Right cardiac atrium (tissue), 5 donors: ENCODE measurements at regions not wholly inside any gene's neighbourhood (a gene's known extent, or its start where the extent isn't known, plus 50 kb on each side); places are given as distances from the start of the nearest gene placed in this dataset.
A peak's percentile ranks its signal among the peaks of the same experiment; 100 is the strongest.

Source experiments
- ATAC-seq, 2 donors: fragments of 200-7000 bp; cut with Tn5 transposase; one replicate each; pipeline versions ENCODE4 v1.8.0 to v1.9.1; 2020; ENCODE audit warnings: moderate library complexity in 2 of 2, mild to moderate bottlenecking in 1 of 2
- DNase-seq, 3 donors: peaks; one replicate each; pipeline ENCODE4 v3.0.0-alpha.2; 2020
- H3K27ac ChIP-seq: one replicate; pipeline ENCODE4 v1.5.1; 2013; ENCODE audit warnings: mild to moderate bottlenecking, low read length, control low read depth, moderate library complexity
- H3K27me3 ChIP-seq: one replicate; pipeline ENCODE4 v1.6.1; 2013; ENCODE audit not compliant: control insufficient read depth, insufficient read depth
- H3K4me1 ChIP-seq: one replicate; pipeline ENCODE4 v1.6.1; 2013; ENCODE audit warnings: low read length; ENCODE audit not compliant: control insufficient read depth, insufficient read depth
- H3K4me3 ChIP-seq: one replicate; pipeline ENCODE4 v1.5.1; 2013; ENCODE audit warnings: low read length, control low read depth
- H3K9me3 ChIP-seq: one replicate; pipeline ENCODE4 v1.6.1; 2013; ENCODE audit warnings: low read length; ENCODE audit not compliant: control insufficient read depth
- WGBS: extraction: QIAGEN DNeasy Blood & Tissue Kit; methylation state at CpG from one replicate; pipeline ENCODE4 v1.1.7; 2013; 5-methylcytosine and 5-hydroxymethylcytosine counted together
- intact Hi-C, 4 donors: fragments of 100-400 bp; cut with DNase I; formaldehyde crosslinking; loops; one replicate each; pipeline versions ENCODE4 v1.11.0 to v1.14.0; 2022 to 2023
- donor health status: healthy with polysubstance abuse.
- donor health status: DM: no; HTN: yes; CAD: no.
- donor health status: DM: no; HTN: no; CAD: no.
- donor health status: DM: no; HTN: yes; CAD: no; lungs with severe emphysema.
- donor health status: DM: yes; HTN: yes; CAD: no.

DNA sequence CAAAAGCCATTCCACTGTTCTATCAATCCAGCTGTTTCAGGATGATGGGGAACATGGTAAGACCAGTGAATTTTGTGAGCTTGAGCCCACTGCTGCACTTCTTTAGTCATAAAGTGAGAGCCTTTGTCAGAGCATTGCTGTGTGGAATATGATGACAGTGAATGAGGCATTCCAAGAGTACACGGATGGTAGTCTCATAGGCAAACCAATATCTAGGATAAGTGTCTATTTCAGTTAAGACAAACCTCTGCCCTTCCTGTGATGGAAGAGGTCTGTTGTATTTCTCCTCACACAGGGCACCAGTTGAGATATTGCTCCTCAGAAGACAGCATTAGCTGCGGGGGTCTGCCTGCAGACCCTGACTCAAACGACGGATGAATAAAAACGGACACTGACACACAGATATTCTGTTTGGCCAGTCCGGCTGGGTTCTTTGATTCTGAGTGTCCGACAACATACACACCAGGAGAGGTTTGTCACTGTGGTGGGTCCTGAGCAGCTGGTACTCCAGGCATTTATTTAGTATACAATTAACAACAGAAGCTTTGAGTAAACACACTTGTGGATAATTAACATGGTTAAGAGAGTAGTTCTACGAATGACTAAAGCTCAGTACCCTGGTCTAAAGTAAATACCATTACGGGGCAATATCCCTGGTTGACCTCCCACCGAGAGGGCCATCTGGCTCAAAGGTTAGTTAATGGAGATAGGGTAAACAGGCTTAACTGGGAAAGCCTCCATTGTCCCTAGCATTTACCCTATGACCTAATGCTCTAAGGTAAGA lies 121.7 kb downstream of the ZNF280B start:
- no peak overlapping the region for H3K27ac ChIP-seq
- H3K9me3 ChIP-seq = no peaks in the 10 kb centered on the region
- no peaks in the 10 kb centered on the region for H3K4me1 ChIP-seq
- no peaks in the 10 kb centered on the region for H3K27me3 ChIP-seq
- H3K4me3 ChIP-seq = no peak overlapping the region
- no peak for ATAC-seq
- no peak for DNase-seq
- intact Hi-C loops = no loop called here
- 59% methylated on average over 10 of the region's 10 CpGs for WGBS

DNA sequence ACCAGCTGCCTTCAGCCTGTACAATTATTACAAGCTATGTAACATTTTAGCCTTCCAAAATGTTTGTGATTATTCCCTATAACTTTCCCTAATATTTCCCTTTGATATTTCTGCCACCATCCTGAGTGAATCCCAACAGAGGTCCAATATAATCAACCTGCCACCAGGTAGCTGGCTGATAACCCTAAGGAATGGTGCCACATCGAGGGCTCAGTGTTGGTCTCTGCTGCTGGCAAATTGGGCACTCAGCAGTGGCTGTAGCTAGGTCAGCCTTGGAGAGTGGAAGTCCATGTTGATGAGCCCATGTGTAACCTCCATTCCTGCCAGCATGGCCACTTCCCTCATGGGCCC lies 121.2 kb downstream of the ZNF280B start:
- Histone ChIP-seq H3K4me1 (no peaks in the 10 kb centered on the region), H3K27ac (no peak overlapping the region), H3K27me3 (no peaks in the 10 kb centered on the region), H3K4me3 (no peak overlapping the region), H3K9me3 (peaks cover 3% of the 10 kb centered on the region)
- DNase-seq = no peak
- ATAC-seq = no peak
- intact Hi-C loops = no loop called here
- 43% methylated on average over 1 of the region's 1 CpG for WGBS

DNA sequence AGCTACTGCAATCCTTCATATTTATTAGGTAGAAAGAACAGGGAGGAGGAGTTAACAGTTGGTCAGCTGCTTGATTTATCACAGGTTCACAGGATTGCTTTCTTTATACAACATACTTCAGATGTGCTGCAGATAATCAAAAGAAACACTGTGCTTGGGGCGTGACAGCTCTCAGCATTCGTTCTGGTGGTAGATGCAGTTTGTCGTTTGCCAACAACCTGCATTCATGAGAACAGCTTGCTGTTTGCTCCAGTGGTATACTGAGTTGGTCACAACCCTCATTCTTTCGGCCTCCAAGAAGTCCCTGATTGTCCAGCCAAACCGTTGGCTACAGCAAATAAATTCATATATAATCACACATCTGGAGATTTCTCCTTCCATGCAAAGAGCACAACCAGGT lies 120.5 kb downstream of the ZNF280B start:
- no peak for DNase-seq
- 76% methylated on average over 5 of the region's 5 CpGs for WGBS
- ATAC-seq = no peak
- peaks cover 3% of the 10 kb centered on the region for H3K9me3 ChIP-seq
- H3K4me3 ChIP-seq = no peak overlapping the region
- no peaks in the 10 kb centered on the region for H3K27me3 ChIP-seq
- no peak overlapping the region for H3K27ac ChIP-seq
- intact Hi-C loops = no loop called here
- no peaks in the 10 kb centered on the region for H3K4me1 ChIP-seq

DNA sequence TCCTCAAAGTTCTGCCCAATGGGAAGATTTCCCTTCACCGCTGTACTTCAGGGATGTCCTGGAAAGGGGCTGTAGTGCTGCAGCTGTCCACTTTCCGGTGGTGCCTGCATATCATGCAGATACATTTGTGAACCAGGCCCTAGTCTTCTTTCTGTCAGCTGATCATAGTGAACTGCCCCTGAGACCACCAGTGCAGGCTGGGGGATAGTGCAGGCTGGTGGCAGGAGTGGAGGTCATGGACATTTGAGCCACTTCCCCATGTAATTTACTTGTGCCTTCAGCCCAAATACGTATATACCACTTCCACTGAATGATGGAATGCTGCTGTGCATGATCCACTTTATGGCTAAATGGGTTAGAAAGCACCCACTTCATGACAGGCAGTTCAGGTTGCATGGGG lies 120.0 kb downstream of the ZNF280B start:
- Histone ChIP-seq H3K27me3 (no peaks in the 10 kb centered on the region), H3K4me1 (no peaks in the 10 kb centered on the region), H3K27ac (no peak overlapping the region), H3K4me3 (no peak overlapping the region), H3K9me3 (peaks cover 3% of the 10 kb centered on the region)
- WGBS = 81% methylated on average over 3 of the region's 3 CpGs
- no peak for DNase-seq
- intact Hi-C loops = no loop called here
- ATAC-seq = no peak

DNA sequence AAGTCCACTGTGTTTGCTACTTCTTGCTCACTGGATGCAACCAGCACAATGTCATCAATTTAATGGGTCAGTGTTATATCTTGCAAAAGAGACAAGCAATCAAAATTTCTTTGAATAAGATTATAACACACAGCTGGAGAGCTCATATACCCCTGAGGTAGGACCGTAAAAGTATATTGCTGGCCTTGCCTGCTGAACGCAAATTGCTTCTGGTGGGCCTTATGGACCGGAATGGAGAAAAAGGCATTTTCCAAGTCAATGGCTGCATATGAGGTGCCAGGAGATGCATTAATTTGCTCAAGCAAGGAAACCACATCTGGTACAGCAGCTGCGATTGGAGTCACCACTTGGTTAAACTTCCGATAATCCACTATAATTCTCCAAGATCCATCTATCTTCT lies 119.1 kb downstream of the ZNF280B start:
- Histone ChIP-seq H3K27me3 (no peaks in the 10 kb centered on the region), H3K27ac (no peak overlapping the region), H3K9me3 (peaks cover 3% of the 10 kb centered on the region), H3K4me1 (no peaks in the 10 kb centered on the region), H3K4me3 (no peak overlapping the region)
- DNase-seq = no peak
- WGBS = 93% methylated on average over 5 of the region's 5 CpGs
- no peak for ATAC-seq
- intact Hi-C loops = no loop called here

DNA sequence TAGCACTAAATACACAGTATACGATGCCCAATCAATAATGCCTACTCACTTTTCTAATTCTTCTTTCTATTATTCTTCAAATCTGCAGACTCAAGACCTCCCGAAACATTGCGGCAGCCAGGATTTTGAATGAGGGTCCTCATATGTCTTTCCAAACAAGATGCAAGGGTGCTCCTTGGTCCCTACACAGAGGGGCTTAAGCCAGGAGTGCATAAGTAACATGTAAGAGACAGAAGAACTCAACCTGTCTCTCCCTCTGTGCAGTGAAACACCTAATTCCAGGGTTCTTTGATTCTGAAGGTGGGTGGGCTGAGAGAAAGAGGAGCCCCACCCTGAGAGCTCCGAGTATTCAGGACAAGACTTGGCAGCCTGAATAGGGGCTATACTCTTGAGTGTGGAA lies 117.6 kb downstream of the ZNF280B start:
- peaks cover 3% of the 10 kb centered on the region for H3K9me3 ChIP-seq

DNA sequence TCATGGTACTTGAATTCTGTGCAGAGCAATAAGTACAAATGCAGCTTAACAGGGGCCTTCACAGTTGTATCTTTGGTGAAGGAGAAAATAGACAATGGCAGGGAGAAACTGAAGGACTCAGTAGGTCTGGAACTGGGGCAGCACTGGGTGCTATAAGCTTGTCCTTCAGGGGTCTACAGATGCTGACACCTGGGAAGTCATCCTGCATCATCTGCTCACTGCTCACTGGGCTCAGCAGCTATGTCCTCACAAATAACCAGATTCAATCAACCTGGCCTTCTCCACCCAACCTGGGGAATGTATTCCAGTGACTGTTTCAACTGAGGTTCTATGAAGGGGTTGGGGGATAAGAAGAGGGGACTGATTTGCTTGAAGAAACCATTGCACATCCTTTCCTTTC lies 117.0 kb downstream of the ZNF280B start:
- ATAC-seq = no peak
- H3K27me3 ChIP-seq = no peaks in the 10 kb centered on the region

More for the DNA sequence above, 117.6 kb downstream of the ZNF280B start:
- DNase-seq (no peak), ATAC-seq (no peak)
- Histone ChIP-seq H3K4me1 (no peaks in the 10 kb centered on the region), H3K27ac (no peak overlapping the region), H3K4me3 (no peak overlapping the region), H3K27me3 (no peaks in the 10 kb centered on the region)
- 80% methylated on average over 4 of the region's 4 CpGs for WGBS
- intact Hi-C loops = no loop called here

DNA sequence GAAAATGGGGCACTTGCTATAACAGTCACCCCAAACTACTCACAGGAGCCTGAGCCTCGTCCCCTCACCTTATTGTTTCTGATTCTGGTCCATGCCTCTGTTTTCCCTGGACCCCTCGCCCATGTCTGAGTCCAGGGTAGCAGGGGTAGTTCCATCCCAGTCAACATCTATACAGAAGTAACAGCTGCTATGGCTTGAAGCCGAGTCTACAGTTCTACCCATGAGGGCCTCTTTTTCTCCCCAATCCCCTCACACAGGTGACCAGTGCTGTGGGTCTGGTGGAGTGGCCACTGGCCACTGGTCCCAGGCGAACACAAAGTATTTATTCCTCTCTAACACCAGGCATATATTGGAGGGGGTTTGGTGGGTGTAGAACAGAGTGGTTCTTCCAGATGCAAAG lies 116.4 kb downstream of the ZNF280B start:
- DNase-seq = no peak
- ATAC-seq = no peak
- no peaks in the 10 kb centered on the region for H3K27me3 ChIP-seq
- H3K27ac ChIP-seq = no peak overlapping the region
- peaks cover 3% of the 10 kb centered on the region for H3K9me3 ChIP-seq
- no peak overlapping the region for H3K4me3 ChIP-seq
- intact Hi-C loops = no loop called here
- 62% methylated on average over 4 of the region's 4 CpGs for WGBS
- no peaks in the 10 kb centered on the region for H3K4me1 ChIP-seq

More for the DNA sequence above, 117.0 kb downstream of the ZNF280B start:
- Histone ChIP-seq H3K4me1 (no peaks in the 10 kb centered on the region), H3K9me3 (peaks cover 3% of the 10 kb centered on the region), H3K27ac (no peak overlapping the region), H3K4me3 (no peak overlapping the region)
- intact Hi-C loops = no loop called here
- DNase-seq = no peak

DNA sequence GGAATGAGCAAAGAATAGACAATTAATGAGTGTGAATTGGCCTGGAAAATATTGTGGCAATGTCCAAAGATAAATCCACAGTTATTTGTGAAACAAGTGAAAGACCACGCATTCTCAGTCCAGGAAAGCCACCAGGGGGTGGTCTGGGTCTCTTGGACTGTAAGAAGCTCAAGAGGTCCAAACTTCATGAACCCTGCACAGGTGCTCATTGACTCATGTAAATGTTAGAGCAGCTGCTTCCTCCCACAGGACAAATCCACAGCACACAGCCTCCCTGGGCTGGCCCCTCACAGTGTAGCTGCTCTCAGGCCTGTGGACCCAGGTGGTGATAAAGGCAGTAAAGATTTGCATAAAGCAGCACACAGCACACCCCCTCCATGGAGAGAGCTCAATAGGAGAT lies 114.0 kb downstream of the ZNF280B start:
- Histone ChIP-seq H3K27me3 (no peaks in the 10 kb centered on the region), H3K4me3 (no peak overlapping the region), H3K27ac (no peak overlapping the region), H3K9me3 (peaks cover 3% of the 10 kb centered on the region), H3K4me1 (no peaks in the 10 kb centered on the region)
- intact Hi-C loops = no loop called here
- no peak for DNase-seq
- WGBS = 79% methylated on average over 1 of the region's 1 CpG
- no peak for ATAC-seq

DNA sequence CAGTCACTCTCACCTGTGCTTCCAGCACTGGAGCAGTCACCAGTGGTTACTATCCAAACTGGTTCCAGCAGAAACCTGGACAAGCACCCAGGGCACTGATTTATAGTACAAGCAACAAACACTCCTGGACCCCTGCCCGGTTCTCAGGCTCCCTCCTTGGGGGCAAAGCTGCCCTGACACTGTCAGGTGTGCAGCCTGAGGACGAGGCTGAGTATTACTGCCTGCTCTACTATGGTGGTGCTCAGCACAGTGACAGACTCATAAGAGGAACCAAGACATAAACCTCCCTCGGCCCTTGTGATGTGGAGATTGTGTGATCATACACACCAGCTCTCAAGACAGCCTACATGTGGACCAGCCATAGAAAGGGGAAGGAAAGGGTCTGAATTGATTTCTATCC lies 113.3 kb downstream of the ZNF280B start:
- no peaks in the 10 kb centered on the region for H3K27me3 ChIP-seq
- no peak overlapping the region for H3K27ac ChIP-seq
- H3K4me3 ChIP-seq = no peak overlapping the region
- no peak for ATAC-seq
- no peaks in the 10 kb centered on the region for H3K4me1 ChIP-seq
- H3K9me3 ChIP-seq = peaks cover 3% of the 10 kb centered on the region
- DNase-seq = no peak
- intact Hi-C loops = no loop called here
- 50% methylated on average over 3 of the region's 3 CpGs for WGBS

DNA sequence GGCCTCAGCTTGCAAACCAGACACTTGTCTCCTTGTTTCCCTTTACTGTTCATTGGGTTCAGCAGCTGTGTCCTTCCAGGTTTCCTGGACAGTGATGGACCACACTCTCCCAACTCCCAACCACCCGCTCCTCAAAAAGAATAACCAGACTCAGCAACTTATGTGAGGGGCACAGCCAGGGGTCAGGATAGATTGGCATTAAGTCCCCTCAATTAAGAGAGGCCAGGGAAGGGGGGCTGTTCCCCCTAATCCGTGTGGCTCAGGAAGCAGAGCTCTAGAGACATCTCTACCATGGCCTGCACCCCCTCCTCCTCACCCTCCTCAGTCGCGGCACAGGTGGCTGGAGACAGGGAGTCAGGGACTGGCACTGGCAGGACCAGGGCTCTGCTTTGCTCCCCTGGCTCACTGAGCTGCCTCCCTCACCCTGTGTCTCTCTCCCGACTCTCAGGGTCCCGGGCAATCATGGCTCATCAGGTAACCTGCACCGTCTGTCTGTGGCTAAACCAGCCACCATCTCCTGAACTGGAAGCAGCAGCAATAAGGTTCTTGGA lies 111.7 kb downstream of the ZNF280B start:
- WGBS = 77% methylated on average over 7 of the region's 7 CpGs
- no peaks in the 10 kb centered on the region for H3K4me1 ChIP-seq
- no peak for DNase-seq
- no peak overlapping the region for H3K4me3 ChIP-seq
- intact Hi-C loops = loop anchor here in 1 of 4 donors (2.0 kb wide), 1 partner anchor 48 kb away; no protein-coding TSS in a partner anchor
- H3K27me3 ChIP-seq = no peaks in the 10 kb centered on the region
- no peak overlapping the region for H3K27ac ChIP-seq
- peaks cover 3% of the 10 kb centered on the region for H3K9me3 ChIP-seq
- ATAC-seq = peak in 1 of 2 donors; percentile 6
